Endodermal cell (in vitro differentiated cells): ENCODE measurements at regions not wholly inside any gene's neighbourhood (a gene's known extent, or its start where the extent isn't known, plus 50 kb on each side); places are given as distances from the start of the nearest gene placed in this dataset.

Source experiments
- DNase-seq: peaks from one replicate; pipeline ENCODE4 v3.0.0-alpha.2; 2017
- H3K27ac ChIP-seq: 2 replicates; pipeline ENCODE4 v1.5.1; 2013; ENCODE audit warnings: mild to moderate bottlenecking, low read depth, low read length, moderate library complexity
- H3K27me3 ChIP-seq: 2 replicates; pipeline ENCODE4 v1.6.1; 2013; ENCODE audit warnings: mild to moderate bottlenecking, low read length, moderate library complexity; ENCODE audit not compliant: insufficient read depth, control insufficient read depth, poor library complexity, severe bottlenecking
- H3K36me3 ChIP-seq: 2 replicates; pipeline ENCODE4 v1.7.0; 2013; ENCODE audit warnings: mild to moderate bottlenecking, low read length, moderate library complexity; ENCODE audit not compliant: control insufficient read depth, insufficient read depth
- H3K4me1 ChIP-seq: one replicate; pipeline ENCODE4 v1.7.0; 2013; ENCODE audit warnings: low read length; ENCODE audit not compliant: control insufficient read depth, insufficient read depth
- H3K4me3 ChIP-seq: 2 replicates; pipeline ENCODE4 v1.5.1; 2013; ENCODE audit warnings: mild to moderate bottlenecking, low read length, moderate library complexity
- H3K9ac ChIP-seq: 2 replicates; pipeline ENCODE4 v1.6.1; 2013; ENCODE audit warnings: mild to moderate bottlenecking, low read length, moderate library complexity; ENCODE audit not compliant: poor library complexity, severe bottlenecking; ENCODE audit errors: extremely low read depth
- H3K9me3 ChIP-seq: 2 replicates; pipeline ENCODE4 v1.6.1; 2013; ENCODE audit warnings: mild to moderate bottlenecking, low read length, moderate library complexity; ENCODE audit not compliant: control insufficient read depth
- H3K27ac Mint-ChIP-seq: 2 replicates; pipeline ENCODE4 v1.8.0; 2020; ENCODE audit warnings: mixed read lengths
- H3K27me3 Mint-ChIP-seq: 2 replicates; pipeline ENCODE4 v1.8.0; 2021; ENCODE audit warnings: mild to moderate bottlenecking, mixed read lengths; ENCODE audit not compliant: insufficient read depth
- H3K36me3 Mint-ChIP-seq: 2 replicates; pipeline ENCODE4 v1.8.0; 2020; ENCODE audit warnings: low read depth, mixed read lengths
- H3K4me1 Mint-ChIP-seq: 2 replicates; pipeline ENCODE4 v1.8.0; 2020; ENCODE audit warnings: mixed read lengths
- H3K4me3 Mint-ChIP-seq: 2 replicates; pipeline ENCODE4 v1.8.0; 2020; ENCODE audit warnings: mild to moderate bottlenecking, moderate library complexity, mixed read lengths
- H3K9me3 Mint-ChIP-seq: 2 replicates; pipeline ENCODE4 v1.8.0; 2020; ENCODE audit warnings: mild to moderate bottlenecking, mixed read lengths
- WGBS, 2 experiments: methylation state at CpG; one replicate each; pipeline versions ENCODE4 v1.1.5 to v1.1.7; 2013; ENCODE audit warnings: missing lambda C conversion rate in 2 of 2, mixed read lengths in 1 of 2; ENCODE audit not compliant: insufficient coverage in 1 of 2, insufficient read length in 1 of 2; 5-methylcytosine and 5-hydroxymethylcytosine counted together
- TF ChIP-seq, protein P1 (sequence below): fragments of 200-600 bp; sonication (generic); conservative IDR thresholded peaks from 2 replicates; pipeline ENCODE4 v1.5.0; 2021; ENCODE audit warnings: antibody characterized with exemption, mild to moderate bottlenecking

DNA sequence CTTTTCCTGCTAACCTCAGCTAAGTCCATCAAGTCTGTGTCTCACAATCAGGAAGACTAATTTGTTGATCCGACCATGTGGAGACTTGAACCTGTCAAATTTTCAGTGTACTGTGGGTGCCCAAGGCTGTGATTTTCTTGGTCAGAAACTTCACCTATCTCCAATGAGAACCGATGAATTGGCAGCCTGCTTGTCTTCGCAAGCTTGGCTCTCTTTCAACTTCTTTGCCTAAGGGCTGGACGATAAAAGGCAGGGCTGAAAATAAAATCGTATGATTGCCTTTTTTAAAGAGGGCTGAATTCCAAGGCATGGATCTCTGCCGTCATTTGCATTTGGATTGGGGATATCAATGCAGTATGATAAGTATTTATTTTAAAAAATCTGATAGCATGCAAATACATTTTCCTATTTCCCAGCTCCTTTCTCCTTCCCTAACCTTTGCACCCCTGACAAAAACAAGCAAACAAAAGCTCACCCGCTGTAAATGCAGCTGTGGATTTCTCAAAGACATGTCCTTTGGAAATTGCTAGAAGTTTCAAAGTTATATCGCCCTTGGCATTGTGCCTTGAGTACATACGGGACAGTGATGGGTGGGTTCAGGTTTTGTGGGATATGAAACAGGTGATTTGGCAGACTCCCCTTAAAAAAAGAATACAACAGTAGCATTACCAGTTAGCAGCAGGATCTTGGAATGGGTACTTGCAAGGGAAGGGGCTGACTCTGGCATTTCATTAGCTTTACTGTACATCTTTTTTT, 80.6 kb downstream of the NPTX2 start:
- Mint-ChIP-seq H3K9me3 (peaks cover 37% of the 10 kb centered on the region), H3K27ac (no peak overlapping the region), H3K4me1 (no peaks in the 10 kb centered on the region), H3K4me3 (no peak overlapping the region), H3K27me3 (peaks cover 10% of the 10 kb centered on the region), H3K36me3 (peaks cover 3% of the 10 kb centered on the region)
- Histone ChIP-seq H3K9me3 (peaks cover 8% of the 10 kb centered on the region), H3K9ac (no peak overlapping the region), H3K36me3 (no peaks in the 10 kb centered on the region), H3K4me3 (no peak overlapping the region), H3K27ac (no peak overlapping the region), H3K27me3 (no peaks in the 10 kb centered on the region), H3K4me1 (no peaks in the 10 kb centered on the region)
- DNase-seq: no peak
- TF ChIP-seq, protein P1, sequence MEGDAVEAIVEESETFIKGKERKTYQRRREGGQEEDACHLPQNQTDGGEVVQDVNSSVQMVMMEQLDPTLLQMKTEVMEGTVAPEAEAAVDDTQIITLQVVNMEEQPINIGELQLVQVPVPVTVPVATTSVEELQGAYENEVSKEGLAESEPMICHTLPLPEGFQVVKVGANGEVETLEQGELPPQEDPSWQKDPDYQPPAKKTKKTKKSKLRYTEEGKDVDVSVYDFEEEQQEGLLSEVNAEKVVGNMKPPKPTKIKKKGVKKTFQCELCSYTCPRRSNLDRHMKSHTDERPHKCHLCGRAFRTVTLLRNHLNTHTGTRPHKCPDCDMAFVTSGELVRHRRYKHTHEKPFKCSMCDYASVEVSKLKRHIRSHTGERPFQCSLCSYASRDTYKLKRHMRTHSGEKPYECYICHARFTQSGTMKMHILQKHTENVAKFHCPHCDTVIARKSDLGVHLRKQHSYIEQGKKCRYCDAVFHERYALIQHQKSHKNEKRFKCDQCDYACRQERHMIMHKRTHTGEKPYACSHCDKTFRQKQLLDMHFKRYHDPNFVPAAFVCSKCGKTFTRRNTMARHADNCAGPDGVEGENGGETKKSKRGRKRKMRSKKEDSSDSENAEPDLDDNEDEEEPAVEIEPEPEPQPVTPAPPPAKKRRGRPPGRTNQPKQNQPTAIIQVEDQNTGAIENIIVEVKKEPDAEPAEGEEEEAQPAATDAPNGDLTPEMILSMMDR: no peak
- 91 to 93% methylated on average over 5 to 9 of the region's 9 CpGs for WGBS, 2 experiments

DNA sequence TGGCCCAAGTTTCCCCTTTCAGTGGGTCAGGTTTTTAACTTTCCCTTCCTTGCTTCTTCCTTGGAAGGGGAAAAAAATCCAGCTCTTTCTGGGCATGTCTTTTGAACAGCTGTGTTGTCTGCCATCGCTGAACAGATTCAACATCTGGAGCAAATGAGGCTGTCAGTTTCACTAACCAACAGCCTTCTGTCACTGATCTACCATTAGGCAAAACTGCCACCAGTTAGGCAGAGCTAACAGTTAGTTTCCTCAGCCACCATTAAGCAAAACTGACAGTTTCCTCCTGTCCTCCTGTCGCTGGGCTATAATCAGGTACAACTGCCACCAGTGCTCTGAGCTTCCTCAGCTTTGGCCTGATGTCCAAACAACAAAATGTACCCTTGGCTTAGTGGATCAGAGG, 81.9 kb downstream of the NPTX2 start:
- Histone ChIP-seq H3K4me3 (no peak overlapping the region), H3K27me3 (no peaks in the 10 kb centered on the region), H3K4me1 (no peaks in the 10 kb centered on the region), H3K27ac (no peak overlapping the region), H3K9ac (no peak overlapping the region), H3K36me3 (no peaks in the 10 kb centered on the region), H3K9me3 (peaks cover 8% of the 10 kb centered on the region)
- Mint-ChIP-seq H3K27ac (no peak overlapping the region), H3K4me1 (no peaks in the 10 kb centered on the region), H3K9me3 (peaks cover 26% of the 10 kb centered on the region), H3K4me3 (no peak overlapping the region), H3K36me3 (peaks cover 3% of the 10 kb centered on the region), H3K27me3 (peaks cover 9% of the 10 kb centered on the region)
- WGBS, 2 experiments: 92 to 93% methylated on average over 2 of the region's 2 CpGs
- TF ChIP-seq, protein P1: no peak
- no peak for DNase-seq

DNA sequence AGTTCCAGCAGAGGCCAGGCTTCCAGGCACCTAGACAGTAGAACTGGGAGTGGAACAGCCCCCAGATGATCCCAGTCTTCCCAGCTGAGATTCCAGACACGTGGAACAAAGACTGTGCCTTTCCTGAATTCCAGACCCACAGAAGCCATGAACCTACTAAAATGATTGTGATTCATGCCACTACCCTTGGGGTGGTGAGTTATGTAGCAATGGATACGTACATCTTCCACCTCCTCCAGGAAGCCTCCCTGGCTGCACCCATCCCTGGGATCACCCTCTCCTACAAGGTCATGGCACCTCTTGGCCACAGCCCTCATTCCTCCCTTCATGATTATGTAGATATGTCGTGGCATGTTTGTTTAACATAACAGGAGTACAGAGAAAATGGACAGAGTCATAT, 83.4 kb downstream of the NPTX2 start:
- no peak overlapping the region for H3K4me3 Mint-ChIP-seq
- H3K4me1 Mint-ChIP-seq: no peaks in the 10 kb centered on the region
- H3K27ac ChIP-seq: no peak overlapping the region
- H3K9ac ChIP-seq: no peak overlapping the region
- no peak for DNase-seq
- no peak overlapping the region for H3K27ac Mint-ChIP-seq
- H3K36me3 Mint-ChIP-seq: peaks cover 3% of the 10 kb centered on the region
- WGBS, 2 experiments: 50 to 73% methylated on average over 1 to 3 of the region's 3 CpGs
- peaks cover 10% of the 10 kb centered on the region for H3K27me3 Mint-ChIP-seq
- H3K36me3 ChIP-seq: no peaks in the 10 kb centered on the region
- H3K4me3 ChIP-seq: no peak overlapping the region
- H3K4me1 ChIP-seq: no peaks in the 10 kb centered on the region
- H3K9me3 ChIP-seq: peaks cover 8% of the 10 kb centered on the region
- TF ChIP-seq, protein P1: no peak
- H3K9me3 Mint-ChIP-seq: peaks cover 13% of the 10 kb centered on the region
- no peaks in the 10 kb centered on the region for H3K27me3 ChIP-seq
